GM23338 (cell line): ENCODE measurements at regions not wholly inside any gene's neighbourhood (a gene's known extent, or its start where the extent isn't known, plus 50 kb on each side); places are given as distances from the start of the nearest gene placed in this dataset.

Experiments used
- ATAC-seq: fragments of 200-7000 bp; cut with Tn5 transposase; 3 replicates; pipeline ENCODE4 v1.9.1; 2020
- DNase-seq: peaks from one replicate; pipeline ENCODE4 v3.0.0-alpha.2; 2015; ENCODE audit warnings: low spot score
- H2AFZ ChIP-seq: fragments of 200-600 bp; sonication (generic); 2 replicates; pipeline ENCODE4 v1.8.0; 2016; ENCODE audit warnings: antibody characterized with exemption, mild to moderate bottlenecking, moderate library complexity
- H3F3A ChIP-seq: fragments of 200-600 bp; sonication (generic); replicated peaks from 2 replicates; pipeline ENCODE4 v1.8.0; 2017; ENCODE audit warnings: antibody characterized with exemption, mixed run types, low read depth
- H3K27ac ChIP-seq: fragments of 200-600 bp; sonication (generic); 2 replicates; pipeline ENCODE4 v1.6.1; 2016; ENCODE audit warnings: low read depth
- H3K27me3 ChIP-seq: fragments of 200-600 bp; sonication (generic); 2 replicates; pipeline ENCODE4 v1.8.0; 2016; ENCODE audit warnings: mild to moderate bottlenecking, mixed run types, moderate library complexity; ENCODE audit not compliant: insufficient read depth
- H3K36me3 ChIP-seq: fragments of 200-600 bp; sonication (generic); 2 replicates; pipeline ENCODE4 v1.8.0; 2016; ENCODE audit warnings: mild to moderate bottlenecking; ENCODE audit not compliant: insufficient read depth
- H3K4me1 ChIP-seq: fragments of 200-600 bp; sonication (generic); 2 replicates; pipeline ENCODE4 v1.8.0; 2016; ENCODE audit warnings: mild to moderate bottlenecking, moderate library complexity; ENCODE audit not compliant: insufficient read depth
- H3K4me2 ChIP-seq: fragments of 200-600 bp; sonication (generic); 2 replicates; pipeline ENCODE4 v1.7.1; 2017; ENCODE audit warnings: mixed run types
- H3K4me3 ChIP-seq: fragments of 200-600 bp; sonication (generic); 2 replicates; pipeline ENCODE4 v1.6.1; 2016; ENCODE audit warnings: mixed run types
- H3K79me2 ChIP-seq: fragments of 200-600 bp; sonication (generic); replicated peaks from 2 replicates; pipeline ENCODE4 v1.8.0; 2017; ENCODE audit warnings: mild to moderate bottlenecking; ENCODE audit not compliant: insufficient read depth
- H3K9me2 ChIP-seq: fragments of 200-600 bp; sonication (generic); 2 replicates; pipeline ENCODE4 v1.8.0; 2017; ENCODE audit not compliant: insufficient read depth
- H4K20me1 ChIP-seq: fragments of 200-600 bp; sonication (generic); replicated peaks from 2 replicates; pipeline ENCODE4 v1.8.0; 2017; ENCODE audit warnings: mild to moderate bottlenecking; ENCODE audit not compliant: insufficient read depth
- H3K27ac Mint-ChIP-seq: 2 replicates; pipeline ENCODE4 v1.8.0; 2020; ENCODE audit warnings: inconsistent platforms, mild to moderate bottlenecking, moderate library complexity, mixed read lengths
- H3K27me3 Mint-ChIP-seq: 3 replicates; pipeline ENCODE4 v1.8.0; 2022; ENCODE audit warnings: low read depth, mild to moderate bottlenecking, moderate library complexity, mixed read lengths, inconsistent platforms; ENCODE audit not compliant: insufficient read depth, poor library complexity
- H3K36me3 Mint-ChIP-seq: 3 replicates; pipeline ENCODE4 v1.8.0; 2021; ENCODE audit warnings: low read depth, mild to moderate bottlenecking, inconsistent platforms, moderate library complexity, mixed read lengths
- H3K4me1 Mint-ChIP-seq: 3 replicates; pipeline ENCODE4 v1.8.0; 2020; ENCODE audit warnings: mild to moderate bottlenecking, inconsistent platforms, mixed read lengths
- H3K4me3 Mint-ChIP-seq: 3 replicates; pipeline ENCODE4 v1.8.0; 2021; ENCODE audit warnings: moderate library complexity, mild to moderate bottlenecking, inconsistent platforms, mixed read lengths
- H3K9me3 Mint-ChIP-seq: 3 replicates; pipeline ENCODE4 v1.8.0; 2020; ENCODE audit warnings: moderate library complexity, mild to moderate bottlenecking, inconsistent platforms, mixed read lengths
- NANOG ChIP-seq: IDR thresholded peaks from 2 replicates; pipeline ENCODE4 v1.6.1; 2016; ENCODE audit warnings: antibody characterized with exemption, borderline replicate concordance
- TF ChIP-seq, protein P1 (sequence below): fragments of 250-450 bp; sonication (Bioruptor Pico); IDR thresholded peaks from 2 replicates; pipeline ENCODE4 v1.5.0; 2020; ENCODE audit warnings: mild to moderate bottlenecking, moderate library complexity
- TF ChIP-seq, protein P2 (sequence below): IDR thresholded peaks from 2 replicates; pipeline ENCODE4 v1.6.1; 2016; ENCODE audit warnings: antibody characterized with exemption

DNA sequence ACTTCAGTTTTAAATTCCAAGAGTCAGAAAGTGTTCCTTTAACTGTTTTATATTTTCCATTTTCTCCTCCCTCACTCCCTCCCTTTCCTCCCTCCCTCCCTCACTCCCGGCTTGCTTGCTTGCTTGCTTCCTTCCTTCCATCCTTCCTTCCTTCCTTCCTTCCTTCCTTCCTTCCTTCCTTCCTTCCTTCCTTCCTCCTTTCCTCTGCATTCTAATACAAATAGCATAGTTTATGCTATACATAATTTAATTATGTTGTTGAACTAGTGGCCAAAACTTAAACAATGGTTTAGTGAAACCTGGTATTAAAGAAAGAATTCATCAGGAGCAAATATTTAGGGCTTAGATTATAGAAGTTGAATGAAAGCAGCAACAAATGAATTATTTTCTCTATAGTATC lies 188.5 kb upstream of the OLFM3 start (continued):
- TF ChIP-seq, protein P1, sequence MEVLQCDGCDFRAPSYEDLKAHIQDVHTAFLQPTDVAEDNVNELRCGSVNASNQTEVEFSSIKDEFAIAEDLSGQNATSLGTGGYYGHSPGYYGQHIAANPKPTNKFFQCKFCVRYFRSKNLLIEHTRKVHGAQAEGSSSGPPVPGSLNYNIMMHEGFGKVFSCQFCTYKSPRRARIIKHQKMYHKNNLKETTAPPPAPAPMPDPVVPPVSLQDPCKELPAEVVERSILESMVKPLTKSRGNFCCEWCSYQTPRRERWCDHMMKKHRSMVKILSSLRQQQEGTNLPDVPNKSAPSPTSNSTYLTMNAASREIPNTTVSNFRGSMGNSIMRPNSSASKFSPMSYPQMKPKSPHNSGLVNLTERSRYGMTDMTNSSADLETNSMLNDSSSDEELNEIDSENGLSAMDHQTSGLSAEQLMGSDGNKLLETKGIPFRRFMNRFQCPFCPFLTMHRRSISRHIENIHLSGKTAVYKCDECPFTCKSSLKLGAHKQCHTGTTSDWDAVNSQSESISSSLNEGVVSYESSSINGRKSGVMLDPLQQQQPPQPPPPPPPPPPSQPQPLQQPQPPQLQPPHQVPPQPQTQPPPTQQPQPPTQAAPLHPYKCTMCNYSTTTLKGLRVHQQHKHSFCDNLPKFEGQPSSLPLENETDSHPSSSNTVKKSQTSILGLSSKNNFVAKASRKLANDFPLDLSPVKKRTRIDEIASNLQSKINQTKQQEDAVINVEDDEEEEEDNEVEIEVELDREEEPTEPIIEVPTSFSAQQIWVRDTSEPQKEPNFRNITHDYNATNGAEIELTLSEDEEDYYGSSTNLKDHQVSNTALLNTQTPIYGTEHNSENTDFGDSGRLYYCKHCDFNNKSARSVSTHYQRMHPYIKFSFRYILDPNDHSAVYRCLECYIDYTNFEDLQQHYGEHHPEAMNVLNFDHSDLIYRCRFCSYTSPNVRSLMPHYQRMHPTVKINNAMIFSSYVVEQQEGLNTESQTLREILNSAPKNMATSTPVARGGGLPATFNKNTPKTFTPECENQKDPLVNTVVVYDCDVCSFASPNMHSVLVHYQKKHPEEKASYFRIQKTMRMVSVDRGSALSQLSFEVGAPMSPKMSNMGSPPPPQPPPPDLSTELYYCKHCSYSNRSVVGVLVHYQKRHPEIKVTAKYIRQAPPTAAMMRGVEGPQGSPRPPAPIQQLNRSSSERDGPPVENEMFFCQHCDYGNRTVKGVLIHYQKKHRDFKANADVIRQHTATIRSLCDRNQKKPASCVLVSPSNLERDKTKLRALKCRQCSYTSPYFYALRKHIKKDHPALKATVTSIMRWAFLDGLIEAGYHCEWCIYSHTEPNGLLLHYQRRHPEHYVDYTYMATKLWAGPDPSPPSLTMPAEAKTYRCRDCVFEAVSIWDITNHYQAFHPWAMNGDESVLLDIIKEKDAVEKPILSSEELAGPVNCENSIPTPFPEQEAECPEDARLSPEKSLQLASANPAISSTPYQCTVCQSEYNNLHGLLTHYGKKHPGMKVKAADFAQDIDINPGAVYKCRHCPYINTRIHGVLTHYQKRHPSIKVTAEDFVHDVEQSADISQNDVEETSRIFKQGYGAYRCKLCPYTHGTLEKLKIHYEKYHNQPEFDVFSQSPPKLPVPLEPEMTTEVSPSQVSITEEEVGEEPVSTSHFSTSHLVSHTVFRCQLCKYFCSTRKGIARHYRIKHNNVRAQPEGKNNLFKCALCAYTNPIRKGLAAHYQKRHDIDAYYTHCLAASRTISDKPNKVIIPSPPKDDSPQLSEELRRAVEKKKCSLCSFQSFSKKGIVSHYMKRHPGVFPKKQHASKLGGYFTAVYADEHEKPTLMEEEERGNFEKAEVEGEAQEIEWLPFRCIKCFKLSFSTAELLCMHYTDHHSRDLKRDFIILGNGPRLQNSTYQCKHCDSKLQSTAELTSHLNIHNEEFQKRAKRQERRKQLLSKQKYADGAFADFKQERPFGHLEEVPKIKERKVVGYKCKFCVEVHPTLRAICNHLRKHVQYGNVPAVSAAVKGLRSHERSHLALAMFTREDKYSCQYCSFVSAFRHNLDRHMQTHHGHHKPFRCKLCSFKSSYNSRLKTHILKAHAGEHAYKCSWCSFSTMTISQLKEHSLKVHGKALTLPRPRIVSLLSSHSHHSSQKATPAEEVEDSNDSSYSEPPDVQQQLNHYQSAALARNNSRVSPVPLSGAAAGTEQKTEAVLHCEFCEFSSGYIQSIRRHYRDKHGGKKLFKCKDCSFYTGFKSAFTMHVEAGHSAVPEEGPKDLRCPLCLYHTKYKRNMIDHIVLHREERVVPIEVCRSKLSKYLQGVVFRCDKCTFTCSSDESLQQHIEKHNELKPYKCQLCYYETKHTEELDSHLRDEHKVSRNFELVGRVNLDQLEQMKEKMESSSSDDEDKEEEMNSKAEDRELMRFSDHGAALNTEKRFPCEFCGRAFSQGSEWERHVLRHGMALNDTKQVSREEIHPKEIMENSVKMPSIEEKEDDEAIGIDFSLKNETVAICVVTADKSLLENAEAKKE (CRISPR knock-in tag) = no peak

DNA sequence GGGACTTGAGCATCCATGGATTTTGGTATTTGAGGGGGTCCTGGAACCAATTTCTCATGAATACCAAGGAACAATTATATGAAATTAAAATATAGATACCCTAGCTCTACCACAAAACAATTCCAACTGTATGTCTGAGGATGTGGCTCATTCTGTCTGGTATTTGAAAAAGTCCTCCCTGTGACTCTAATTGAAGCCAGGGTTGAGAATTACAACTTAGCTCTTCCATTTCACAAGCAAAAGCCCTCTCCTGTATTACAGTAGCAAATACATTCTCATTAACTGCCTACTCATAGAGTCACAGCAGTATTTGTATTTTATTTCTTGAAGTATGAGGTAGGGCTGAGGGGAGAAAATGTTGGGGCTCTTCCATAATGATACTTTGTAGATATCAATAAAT lies 187.8 kb upstream of the OLFM3 start:
- Histone ChIP-seq H3K4me2 (no peak overlapping the region), H3K4me3 (no peak overlapping the region), H3K27ac (no peak overlapping the region), H3F3A (no peaks in the 10 kb centered on the region), H3K36me3 (no peaks in the 10 kb centered on the region), H3K9me2 (0 out of 2 replicates have a peak, but pooled peaks cover 6% of the 10 kb centered on the region), H3K4me1 (no peaks in the 10 kb centered on the region), H3K79me2 (no peaks in the 10 kb centered on the region), H4K20me1 (no peaks in the 10 kb centered on the region), H3K27me3 (no peaks in the 10 kb centered on the region), H2AFZ (no peak overlapping the region)
- Mint-ChIP-seq H3K9me3 (no peaks in the 10 kb centered on the region), H3K27me3 (peaks cover 3% of the 10 kb centered on the region), H3K4me3 (no peak overlapping the region), H3K4me1 (peaks cover 6% of the 10 kb centered on the region; the same call in 1 of the 3 replicates), H3K27ac (no peak overlapping the region), H3K36me3 (no peaks in the 10 kb centered on the region)
- TF ChIP-seq, protein P1 (CRISPR knock-in tag) = no peak
- TF ChIP-seq NANOG = no peak
- TF ChIP-seq, protein P2, sequence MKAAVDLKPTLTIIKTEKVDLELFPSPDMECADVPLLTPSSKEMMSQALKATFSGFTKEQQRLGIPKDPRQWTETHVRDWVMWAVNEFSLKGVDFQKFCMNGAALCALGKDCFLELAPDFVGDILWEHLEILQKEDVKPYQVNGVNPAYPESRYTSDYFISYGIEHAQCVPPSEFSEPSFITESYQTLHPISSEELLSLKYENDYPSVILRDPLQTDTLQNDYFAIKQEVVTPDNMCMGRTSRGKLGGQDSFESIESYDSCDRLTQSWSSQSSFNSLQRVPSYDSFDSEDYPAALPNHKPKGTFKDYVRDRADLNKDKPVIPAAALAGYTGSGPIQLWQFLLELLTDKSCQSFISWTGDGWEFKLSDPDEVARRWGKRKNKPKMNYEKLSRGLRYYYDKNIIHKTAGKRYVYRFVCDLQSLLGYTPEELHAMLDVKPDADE = no peak
- ATAC-seq (no peak), DNase-seq (no peak)
